IPS-15b (cell line): ENCODE measurements at regions not wholly inside any gene's neighbourhood (a gene's known extent, or its start where the extent isn't known, plus 50 kb on each side); places are given as distances from the start of the nearest gene placed in this dataset.

Experiments
- H3K27me3 ChIP-seq: one replicate; pipeline ENCODE4 v1.6.1; 2013; ENCODE audit warnings: low read length; ENCODE audit not compliant: control insufficient read depth, insufficient read depth
- H3K36me3 ChIP-seq: one replicate; pipeline ENCODE4 v1.6.1; 2013; ENCODE audit warnings: low read length; ENCODE audit not compliant: control insufficient read depth, insufficient read depth
- H3K4me1 ChIP-seq: one replicate; pipeline ENCODE4 v1.6.1; 2013; ENCODE audit warnings: mild to moderate bottlenecking, low read length; ENCODE audit not compliant: control insufficient read depth, insufficient read depth
- H3K4me3 ChIP-seq: one replicate; pipeline ENCODE4 v1.5.1; 2013; ENCODE audit warnings: low read depth, low read length
- H3K9ac ChIP-seq: one replicate; pipeline ENCODE4 v1.6.1; 2013; ENCODE audit warnings: low read depth, mild to moderate bottlenecking, low read length
- H3K9me3 ChIP-seq: one replicate; pipeline ENCODE4 v1.6.1; 2013; ENCODE audit warnings: mild to moderate bottlenecking, low read length; ENCODE audit not compliant: control insufficient read depth, insufficient read depth

DNA sequence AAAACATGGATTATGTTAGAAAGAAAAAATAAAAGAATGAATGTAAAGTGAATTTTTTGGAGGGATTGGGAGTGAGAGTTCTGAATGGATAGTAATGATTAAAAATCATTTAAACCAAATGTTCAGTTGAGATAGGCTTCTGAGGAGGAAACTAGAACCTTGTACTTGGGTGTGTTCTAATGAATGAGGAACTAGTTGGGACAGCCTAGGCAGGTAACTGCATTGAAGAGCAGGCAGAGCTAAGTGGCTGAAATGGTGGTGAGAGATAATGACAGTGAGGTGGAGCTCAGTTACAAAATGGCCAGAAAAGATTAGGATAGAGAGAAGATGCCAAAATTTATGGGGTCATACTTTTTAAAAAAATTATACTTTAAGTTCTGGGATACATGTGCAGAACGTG, 132.9 kb downstream of the ATP23 start:
- H3K4me1 ChIP-seq, result no peaks in the 10 kb centered on the region
- no peaks in the 10 kb centered on the region for H3K9me3 ChIP-seq
- no peak overlapping the region for H3K4me3 ChIP-seq
- no peaks in the 10 kb centered on the region for H3K36me3 ChIP-seq
- no peak overlapping the region for H3K9ac ChIP-seq
- no peaks in the 10 kb centered on the region for H3K27me3 ChIP-seq

DNA sequence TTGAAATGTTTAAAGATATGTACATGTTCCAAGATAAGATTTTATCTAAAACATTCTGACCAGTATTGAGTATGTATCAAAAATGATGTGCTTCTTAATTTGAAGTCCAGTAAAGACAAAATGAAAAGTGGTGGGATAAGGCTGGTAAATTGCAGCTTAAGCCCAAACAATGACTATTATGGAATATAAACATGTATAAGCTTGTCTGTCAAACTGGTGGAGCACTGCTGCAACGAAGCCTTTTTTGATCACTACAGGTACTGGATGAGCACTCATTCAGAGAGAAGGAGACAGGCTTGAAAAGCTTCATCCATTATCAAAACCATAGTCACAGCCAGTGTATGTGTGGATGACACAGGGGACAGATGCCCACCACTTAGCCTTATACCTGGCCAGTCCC, 138.4 kb downstream of the ATP23 start:
- no peaks in the 10 kb centered on the region for H3K36me3 ChIP-seq
- H3K27me3 ChIP-seq, result no peaks in the 10 kb centered on the region
- H3K4me3 ChIP-seq, result no peak overlapping the region
- H3K9me3 ChIP-seq, result no peaks in the 10 kb centered on the region
- no peak overlapping the region for H3K9ac ChIP-seq
- H3K4me1 ChIP-seq, result no peaks in the 10 kb centered on the region

- Histone ChIP-seq H3K4me1 (no peaks in the 10 kb centered on the region), H3K9me3 (no peaks in the 10 kb centered on the region), H3K36me3 (no peaks in the 10 kb centered on the region), H3K27me3 (no peaks in the 10 kb centered on the region), H3K9ac (no peak overlapping the region), H3K4me3 (no peak overlapping the region)
Measured at GRCh38 chr12:58081488-58081887, 140.1 kb downstream of the ATP23 start.

GRCh38 chr12:58082996-58083395, 141.6 kb downstream of the ATP23 start:
- no peak overlapping the region for H3K9ac ChIP-seq
- H3K36me3 ChIP-seq, result no peaks in the 10 kb centered on the region
- no peaks in the 10 kb centered on the region for H3K27me3 ChIP-seq
- H3K9me3 ChIP-seq, result no peaks in the 10 kb centered on the region
- H3K4me1 ChIP-seq, result no peaks in the 10 kb centered on the region
- H3K4me3 ChIP-seq, result no peak overlapping the region

- no peaks in the 10 kb centered on the region for H3K27me3 ChIP-seq
- no peaks in the 10 kb centered on the region for H3K4me1 ChIP-seq
- H3K9ac ChIP-seq, result no peak overlapping the region
Measured at GRCh38 chr12:58086006-58086405, 144.6 kb downstream of the ATP23 start.

GRCh38 chr12:58086930-58087329, 145.6 kb downstream of the ATP23 start:
- no peak overlapping the region for H3K9ac ChIP-seq
- no peak overlapping the region for H3K4me3 ChIP-seq
- H3K36me3 ChIP-seq, result no peaks in the 10 kb centered on the region
- H3K9me3 ChIP-seq, result no peaks in the 10 kb centered on the region
- H3K27me3 ChIP-seq, result no peaks in the 10 kb centered on the region
- H3K4me1 ChIP-seq, result no peaks in the 10 kb centered on the region

More at GRCh38 chr12:58086006-58086405, 144.6 kb downstream of the ATP23 start:
- no peak overlapping the region for H3K4me3 ChIP-seq
- H3K36me3 ChIP-seq, result no peaks in the 10 kb centered on the region
- H3K9me3 ChIP-seq, result no peaks in the 10 kb centered on the region

- H3K9ac ChIP-seq, result no peak overlapping the region
- H3K4me1 ChIP-seq, result no peaks in the 10 kb centered on the region
Measured at GRCh38 chr12:58087423-58088127, 146.2 kb downstream of the ATP23 start.

GRCh38 chr12:58089588-58089987, 148.2 kb downstream of the ATP23 start:
- no peak overlapping the region for H3K4me3 ChIP-seq
- no peaks in the 10 kb centered on the region for H3K4me1 ChIP-seq

More at GRCh38 chr12:58087423-58088127, 146.2 kb downstream of the ATP23 start:
- Histone ChIP-seq H3K27me3 (no peaks in the 10 kb centered on the region), H3K9me3 (no peaks in the 10 kb centered on the region), H3K36me3 (no peaks in the 10 kb centered on the region), H3K4me3 (no peak overlapping the region)

GRCh38 chr12:58090685-58091084, 149.3 kb downstream of the ATP23 start:
- Histone ChIP-seq H3K4me1 (no peaks in the 10 kb centered on the region), H3K4me3 (no peak overlapping the region), H3K36me3 (no peaks in the 10 kb centered on the region), H3K9ac (no peak overlapping the region), H3K27me3 (no peaks in the 10 kb centered on the region), H3K9me3 (no peaks in the 10 kb centered on the region)

More at GRCh38 chr12:58089588-58089987, 148.2 kb downstream of the ATP23 start:
- Histone ChIP-seq H3K9ac (no peak overlapping the region), H3K36me3 (no peaks in the 10 kb centered on the region), H3K27me3 (no peaks in the 10 kb centered on the region), H3K9me3 (no peaks in the 10 kb centered on the region)

DNA sequence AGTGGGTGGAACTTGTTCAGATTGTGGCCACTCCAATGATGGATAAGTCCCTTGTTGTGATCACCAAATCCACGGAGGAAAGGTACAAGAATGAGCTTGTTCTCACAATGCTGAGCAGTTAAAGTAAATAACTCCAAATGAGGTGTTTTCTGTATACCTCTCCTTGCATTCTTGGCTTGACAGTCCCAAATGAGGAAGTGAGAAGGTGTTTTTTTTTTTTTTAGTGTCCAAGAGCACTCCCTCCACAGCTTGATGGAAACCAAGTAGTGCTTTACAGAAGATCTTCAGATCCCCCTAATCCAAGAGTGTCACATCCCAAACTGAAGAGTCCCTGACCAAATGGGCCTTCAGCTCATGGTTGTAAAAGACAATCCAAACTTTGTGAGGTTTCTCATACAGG, 153.6 kb downstream of the ATP23 start:
- Histone ChIP-seq H3K36me3 (no peaks in the 10 kb centered on the region), H3K9me3 (no peaks in the 10 kb centered on the region), H3K4me1 (no peaks in the 10 kb centered on the region), H3K9ac (no peak overlapping the region), H3K4me3 (no peak overlapping the region), H3K27me3 (no peaks in the 10 kb centered on the region)

- Histone ChIP-seq H3K27me3 (no peaks in the 10 kb centered on the region), H3K9me3 (peaks cover 5% of the 10 kb centered on the region), H3K4me3 (no peak overlapping the region), H3K4me1 (no peaks in the 10 kb centered on the region), H3K9ac (no peak overlapping the region), H3K36me3 (no peaks in the 10 kb centered on the region)
Measured at GRCh38 chr12:58097741-58098140, 156.4 kb downstream of the ATP23 start.

GRCh38 chr12:58099476-58099875, 158.1 kb downstream of the ATP23 start:
- Histone ChIP-seq H3K36me3 (no peaks in the 10 kb centered on the region), H3K27me3 (no peaks in the 10 kb centered on the region)

More at GRCh38 chr12:58099476-58099875, 158.1 kb downstream of the ATP23 start:
- no peak overlapping the region for H3K4me3 ChIP-seq
- H3K9ac ChIP-seq, result no peak overlapping the region
- no peaks in the 10 kb centered on the region for H3K4me1 ChIP-seq
- H3K9me3 ChIP-seq, result peaks cover 5% of the 10 kb centered on the region
